GM18868 (cell line): ENCODE measurements at regions not wholly inside any gene's neighbourhood (a gene's known extent, or its start where the extent isn't known, plus 50 kb on each side); places are given as distances from the start of the nearest gene placed in this dataset.
"Not testable (repeated sequence)": the region's sequence is repeated elsewhere in the genome, so short reads cannot be mapped to it uniquely, and the experiment has no call there.

Experiments
- ATAC-seq: cut with Tn5 transposase; IDR thresholded peaks from one replicate; pipeline ENCODE4 v1.9.1; 2021; ENCODE audit warnings: mild to moderate bottlenecking, moderate library complexity; ENCODE audit not compliant: unreplicated experiment

DNA sequence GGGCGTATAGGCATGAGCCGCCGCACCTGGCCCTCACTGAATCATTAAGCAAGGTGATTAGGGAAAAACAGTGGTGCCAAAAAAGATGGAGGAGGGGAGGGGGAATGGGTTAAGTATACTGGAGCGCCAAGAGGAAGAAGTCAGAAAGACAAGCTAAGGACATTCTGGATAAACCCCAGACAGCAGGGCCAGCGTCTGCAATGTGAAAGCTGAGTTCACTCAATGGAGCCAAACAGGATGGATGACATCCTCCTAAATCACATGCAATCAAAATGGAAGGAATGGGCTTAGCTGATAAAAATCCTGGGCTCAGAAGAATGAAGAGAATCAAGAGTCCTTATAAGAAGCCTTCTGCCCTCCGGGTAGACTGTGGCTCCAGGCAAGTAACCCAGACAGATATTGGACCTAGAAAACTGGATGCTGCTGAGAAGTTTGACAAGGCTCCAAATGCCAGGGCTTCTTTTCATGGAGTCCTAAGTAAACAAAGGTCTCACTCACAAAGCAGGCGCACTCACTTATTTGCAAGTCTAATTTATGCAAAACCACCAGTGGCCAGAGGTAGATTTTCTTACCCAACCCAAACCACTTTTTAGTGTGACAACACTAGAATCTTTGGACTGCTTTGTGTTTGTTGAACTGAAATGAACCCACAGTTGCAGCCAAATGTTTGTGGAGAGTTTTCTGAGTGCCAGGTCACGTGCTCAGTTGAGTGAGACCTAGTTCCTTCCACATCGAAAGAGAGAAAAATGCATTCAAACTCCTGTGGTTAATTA is 519.1 kb upstream of the AUTS2 start:
- ATAC-seq: no peak

DNA sequence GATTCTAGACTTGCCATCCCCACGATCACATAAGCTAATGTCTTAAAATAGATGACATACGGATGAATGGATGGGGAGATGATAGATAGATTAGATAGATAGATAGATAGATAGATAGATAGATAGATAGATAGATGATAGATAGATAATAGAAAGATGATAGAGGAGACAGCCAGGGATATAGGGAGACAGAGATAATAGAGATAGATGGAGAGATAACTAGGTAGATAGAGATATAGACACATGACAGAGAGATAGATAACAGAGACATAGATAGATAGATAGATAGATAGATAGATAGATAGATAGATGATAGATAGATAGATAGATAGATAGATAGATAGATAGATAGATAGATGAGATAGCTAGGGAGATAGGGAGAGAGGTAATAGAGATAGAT is 511.0 kb upstream of the AUTS2 start:
- not testable (repeated sequence) for ATAC-seq

DNA sequence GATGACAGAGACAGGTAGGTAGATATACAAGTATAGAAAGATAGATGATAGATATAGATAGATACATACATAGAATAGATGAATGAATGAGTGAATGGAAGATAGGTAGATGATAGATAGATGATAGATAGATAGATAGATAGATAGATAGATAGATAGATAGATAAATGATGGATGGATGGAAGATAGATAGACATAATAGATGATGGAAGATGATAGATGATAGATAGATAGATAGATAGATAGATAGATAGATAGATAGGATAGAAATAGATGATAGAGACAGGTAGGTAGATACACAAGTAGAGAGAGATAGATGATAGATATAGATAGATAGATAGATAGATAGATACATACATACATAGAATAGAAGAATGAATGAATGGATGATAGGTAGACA is 510.1 kb upstream of the AUTS2 start:
- no peak for ATAC-seq

DNA sequence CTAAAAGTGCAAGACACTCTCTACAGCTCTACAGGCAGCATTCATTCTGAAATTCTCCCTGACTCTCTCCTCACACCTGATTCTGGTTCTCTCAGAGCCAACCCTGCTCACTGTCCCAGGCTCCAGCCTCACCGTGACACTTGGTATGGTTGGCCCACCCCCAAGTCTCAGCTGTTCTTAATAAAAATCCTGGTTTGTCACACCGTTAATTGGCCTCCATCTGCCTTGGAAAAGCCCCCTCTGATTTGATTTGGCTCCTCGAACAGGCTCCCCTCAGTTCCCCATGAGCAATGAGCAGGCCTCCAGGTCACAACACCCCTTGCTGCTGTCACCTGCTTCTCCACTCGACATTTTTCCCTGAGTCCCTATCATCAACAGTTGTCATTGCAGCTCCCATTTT is 507.3 kb upstream of the AUTS2 start:
- ATAC-seq: no peak

DNA sequence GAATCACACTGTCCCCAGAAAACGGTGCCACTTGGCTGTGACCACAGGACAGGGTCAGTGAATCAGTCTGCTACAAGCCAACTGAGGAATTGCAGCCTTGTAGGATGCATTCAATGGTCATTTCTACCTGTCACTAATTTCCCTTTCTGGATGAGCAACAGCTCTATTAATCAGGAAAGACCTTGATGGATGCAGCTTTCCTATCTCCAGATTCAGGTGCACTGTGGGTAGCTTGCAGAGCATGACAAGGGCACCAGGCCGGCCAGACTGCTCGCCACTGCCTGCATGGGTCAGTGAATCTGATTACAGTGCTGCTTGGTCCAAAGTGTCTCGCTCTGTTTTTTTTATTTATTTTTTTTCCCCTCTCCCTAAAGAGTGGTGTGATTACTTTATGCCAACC is 506.8 kb upstream of the AUTS2 start:
- no peak for ATAC-seq

DNA sequence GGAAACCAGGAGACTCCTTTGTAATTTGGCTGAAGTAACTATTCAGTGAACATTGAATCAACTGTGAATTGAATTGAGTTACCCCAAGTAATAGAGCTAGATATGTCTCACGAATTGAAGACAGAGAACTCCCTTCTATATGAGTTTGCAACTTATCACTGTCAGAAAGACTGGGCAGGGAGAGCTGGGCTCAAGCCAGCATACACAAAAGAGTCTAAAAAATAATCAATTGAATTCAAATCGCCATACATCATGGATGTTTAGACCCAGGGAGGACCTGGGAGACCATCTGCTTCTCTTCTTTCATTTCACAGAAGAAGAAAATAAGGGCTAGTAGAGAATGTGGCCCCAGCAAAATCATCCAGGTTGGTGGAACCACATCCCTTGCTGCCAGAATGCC is 503.1 kb upstream of the AUTS2 start:
- ATAC-seq: no peak

DNA sequence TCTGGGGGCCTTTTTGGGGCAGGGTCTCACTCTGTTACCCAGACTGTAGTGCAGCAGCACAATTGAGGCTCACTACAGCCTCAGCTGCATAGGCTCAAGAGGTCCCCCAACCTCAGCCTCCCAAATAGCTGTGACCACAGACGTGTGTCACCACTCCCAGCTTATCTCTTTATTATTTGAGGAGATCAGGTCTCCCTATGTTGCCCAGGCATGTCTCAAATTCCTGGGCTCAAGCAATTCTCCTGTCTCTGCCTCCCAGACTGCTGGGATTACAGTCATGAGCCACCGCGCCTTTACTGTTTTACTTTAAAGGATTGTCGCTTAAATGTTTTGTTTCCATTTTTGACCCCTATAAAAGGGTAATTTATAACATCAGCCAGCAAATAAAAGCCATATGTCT is 502.6 kb upstream of the AUTS2 start:
- ATAC-seq: no peak

DNA sequence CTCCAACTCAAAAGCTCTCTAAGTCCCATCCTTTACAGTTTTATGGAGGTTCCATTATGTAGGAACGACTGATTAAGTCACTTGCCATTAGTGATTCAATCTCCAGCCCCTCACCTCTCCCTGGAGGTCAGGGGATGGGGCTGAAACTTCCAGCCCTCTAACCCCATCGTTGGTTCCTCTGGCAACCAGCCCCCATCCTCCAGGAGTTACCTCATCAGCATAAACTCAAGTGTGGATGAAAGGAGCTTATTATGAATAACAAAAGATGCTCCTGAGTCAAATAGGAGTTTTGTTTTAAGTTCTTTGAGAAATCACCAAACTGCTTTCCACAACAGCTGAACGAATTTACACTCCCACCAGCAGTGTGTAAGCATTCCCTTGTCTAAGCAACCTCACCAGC is 494.3 kb upstream of the AUTS2 start:
- ATAC-seq: no peak

DNA sequence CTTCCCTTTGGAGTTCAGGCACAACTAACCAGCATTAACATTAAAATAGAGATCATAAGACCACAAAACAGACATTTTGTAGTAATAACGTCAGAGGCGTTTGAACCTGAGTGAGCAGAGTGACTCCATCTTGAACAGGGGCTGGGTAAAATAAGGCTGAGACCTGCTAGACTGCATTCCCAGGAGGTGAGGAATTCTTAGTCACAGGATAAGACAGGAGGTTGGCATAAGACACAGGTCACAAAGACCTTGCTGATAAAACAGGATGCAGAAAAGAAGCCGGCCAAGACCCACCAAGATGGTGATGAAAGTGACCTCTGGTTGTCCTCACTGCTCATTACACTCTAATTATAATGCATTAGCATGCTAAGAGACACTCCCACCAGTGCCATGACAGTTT is 493.2 kb upstream of the AUTS2 start:
- no peak for ATAC-seq

DNA sequence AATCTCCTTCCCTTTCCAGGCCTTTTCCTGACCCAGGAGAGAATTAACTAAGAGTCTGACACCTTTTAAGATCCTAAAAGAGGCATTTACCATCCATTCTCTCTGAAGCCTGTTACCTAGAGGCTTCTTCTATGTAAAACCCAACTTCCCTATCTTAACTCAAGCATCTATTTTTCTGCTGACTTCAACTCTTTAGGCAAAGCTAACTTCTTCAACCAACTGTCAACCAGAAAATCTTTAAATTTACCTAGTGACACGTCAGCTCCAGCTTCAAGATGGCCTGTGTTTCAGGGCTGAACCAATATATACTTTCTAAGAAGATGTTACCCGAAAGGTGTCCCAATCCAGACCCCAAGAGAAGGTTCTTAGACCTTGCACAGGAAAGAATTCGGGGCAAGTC is 492.3 kb upstream of the AUTS2 start:
- ATAC-seq: no peak

DNA sequence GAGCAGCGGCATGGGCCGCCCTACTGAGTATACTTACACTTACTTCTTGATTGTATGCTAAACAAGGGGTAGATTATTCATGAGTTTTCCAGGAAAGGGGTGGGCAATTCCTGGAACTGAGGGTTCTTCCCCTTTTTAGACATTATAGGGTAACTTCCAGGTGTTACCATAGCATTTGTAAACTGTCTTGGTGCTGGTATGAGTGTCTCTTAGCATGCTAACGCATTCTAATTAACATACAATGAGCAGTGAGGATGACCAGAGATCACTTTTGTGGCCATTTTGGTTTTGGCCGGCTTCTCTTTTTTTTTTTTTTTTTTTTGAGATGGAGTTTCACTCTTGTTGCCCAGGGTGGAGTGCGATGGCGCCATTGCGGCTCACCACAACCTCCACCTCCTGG is 491.8 kb upstream of the AUTS2 start:
- ATAC-seq: not testable (repeated sequence)

DNA sequence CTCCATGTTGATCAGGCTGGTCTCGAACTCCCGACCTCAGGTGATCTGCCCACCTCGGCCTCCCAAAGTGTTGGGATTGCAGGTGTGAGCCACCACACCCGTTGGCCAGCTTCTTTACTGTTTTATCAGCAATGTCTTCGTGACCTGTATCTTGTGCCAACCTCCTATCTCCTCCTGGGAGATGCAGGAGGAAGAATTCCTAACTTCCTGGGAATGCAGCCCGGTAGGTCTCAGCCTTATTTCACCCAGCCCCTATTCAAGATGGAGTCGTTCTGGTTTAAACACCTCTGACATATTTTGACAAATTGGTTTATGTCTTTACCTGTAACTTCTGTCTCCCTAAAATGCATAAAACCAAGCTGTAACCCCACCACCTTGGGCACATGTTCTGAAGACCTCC is 491.3 kb upstream of the AUTS2 start:
- ATAC-seq: not testable (repeated sequence)

DNA sequence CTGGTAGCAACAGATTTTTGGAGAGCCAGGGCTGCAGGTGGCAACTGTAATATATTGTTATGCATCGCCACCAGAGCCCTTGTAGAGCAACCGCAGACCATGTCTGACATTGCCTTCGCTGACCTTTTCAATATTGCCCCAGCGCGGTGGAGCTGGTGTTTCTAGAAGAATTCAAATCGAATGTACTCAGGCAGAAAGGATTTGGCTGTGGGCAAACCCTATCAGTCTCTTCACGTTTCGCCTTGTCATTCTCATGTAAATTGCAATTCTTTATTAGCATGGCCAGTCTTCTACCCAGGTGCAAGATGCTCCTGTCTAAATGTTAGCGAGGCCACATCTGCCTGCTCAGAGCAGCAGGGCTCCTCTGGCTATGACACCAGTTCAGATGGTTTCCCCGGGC is 490.2 kb upstream of the AUTS2 start:
- ATAC-seq: no peak

DNA sequence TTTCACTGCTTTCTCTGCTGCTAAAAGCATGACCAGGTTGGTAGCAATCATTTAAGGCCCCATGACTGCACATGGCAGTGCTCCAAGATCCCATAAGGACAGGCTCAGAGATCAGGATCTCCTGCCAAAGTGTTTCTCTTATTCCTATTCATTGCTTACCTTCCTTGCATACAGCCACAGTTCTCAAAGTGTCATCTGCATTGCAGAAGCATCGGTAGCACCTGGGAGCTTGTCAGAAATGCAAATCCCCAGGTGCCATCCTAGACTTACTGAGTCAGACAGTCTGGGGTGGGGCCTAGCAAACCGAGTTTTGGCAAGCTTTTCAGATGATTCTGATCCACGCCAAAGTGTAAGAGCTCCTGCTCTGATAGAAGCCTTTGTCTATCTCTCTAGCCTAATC is 489.0 kb upstream of the AUTS2 start:
- no peak for ATAC-seq

DNA sequence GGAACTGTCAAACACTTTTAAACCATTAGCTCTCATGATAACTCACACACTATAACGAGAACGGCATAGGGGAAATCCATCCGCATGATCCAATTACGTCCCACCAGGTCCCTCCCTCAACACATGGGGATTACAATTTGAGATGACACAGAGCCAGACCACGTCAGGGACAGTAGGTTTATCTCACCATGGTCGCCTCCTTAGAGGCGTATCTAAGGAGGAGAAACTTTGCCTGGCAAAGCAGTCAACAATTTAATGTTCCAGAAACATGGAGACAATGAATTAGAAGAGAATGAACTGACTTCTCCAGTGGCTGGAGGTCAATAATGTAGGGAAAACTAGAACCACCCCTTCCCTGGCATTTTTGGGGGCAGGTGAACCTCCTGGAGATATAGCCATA is 488.4 kb upstream of the AUTS2 start:
- ATAC-seq: no peak

DNA sequence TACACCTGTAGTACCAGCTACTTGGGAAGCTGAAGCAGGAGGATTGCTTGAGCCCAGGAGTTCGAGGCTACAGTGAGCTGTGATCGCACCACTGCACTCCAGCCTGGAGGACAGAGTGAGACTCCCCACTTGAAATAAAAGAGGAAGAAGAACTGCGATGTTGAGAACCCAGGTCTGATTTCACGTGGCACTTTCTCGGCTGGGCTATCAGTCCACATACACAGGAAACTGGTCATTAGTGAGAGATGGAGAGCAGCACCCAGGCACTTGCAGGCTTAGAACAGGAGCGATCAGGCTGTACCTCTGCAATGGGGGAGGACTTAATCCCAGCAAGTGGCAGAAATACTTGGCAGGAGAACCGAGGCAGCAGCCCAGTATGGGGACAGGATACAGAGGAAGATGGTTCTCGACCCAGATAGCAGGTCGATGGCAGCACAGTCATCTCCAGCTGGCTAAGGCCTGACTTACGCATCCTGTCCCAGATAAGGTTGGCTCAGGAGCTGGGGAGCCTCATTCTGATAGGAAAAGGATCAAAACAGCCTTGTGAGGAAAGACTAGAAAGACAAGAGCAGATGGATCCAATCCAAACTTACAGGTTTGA is 487.7 kb upstream of the AUTS2 start:
- no peak for ATAC-seq

DNA sequence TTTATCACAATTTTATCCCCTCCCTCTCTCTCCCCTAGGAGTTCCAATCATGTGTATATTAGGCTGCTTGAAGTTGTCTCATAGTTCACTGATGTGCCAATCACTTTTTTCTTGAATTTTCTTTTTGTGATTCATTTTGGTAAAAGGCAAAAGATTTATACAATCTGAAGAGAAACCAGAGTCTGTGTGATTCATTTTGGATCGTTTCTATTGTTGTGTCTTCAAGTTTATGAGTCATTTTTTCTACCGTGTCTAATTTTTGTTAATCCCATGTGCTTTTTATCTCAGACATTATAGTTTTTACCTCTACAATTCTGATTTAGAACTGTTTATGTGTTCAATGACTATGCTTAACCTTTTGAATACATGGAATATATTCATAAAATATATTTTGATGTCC is 483.9 kb upstream of the AUTS2 start:
- ATAC-seq: no peak

DNA sequence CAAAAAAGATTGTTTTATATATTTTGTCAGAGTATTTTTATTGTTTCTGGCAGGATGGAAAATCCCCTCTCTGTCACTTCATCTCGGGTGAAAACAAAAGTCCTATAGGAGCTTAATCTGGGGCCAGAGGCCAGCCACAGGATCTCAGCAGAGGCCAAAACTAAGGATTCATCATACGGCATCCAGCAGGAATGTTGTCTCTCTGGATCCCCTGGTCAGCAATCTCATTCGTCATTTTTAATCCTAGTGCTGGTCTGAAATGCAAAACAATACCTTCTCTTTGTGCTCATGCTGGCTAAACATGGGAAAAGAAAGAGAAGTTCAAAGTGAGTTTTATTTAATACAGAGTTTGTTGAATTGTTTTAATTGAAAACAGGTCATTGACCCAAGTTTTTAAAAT is 482.5 kb upstream of the AUTS2 start:
- ATAC-seq: no peak

DNA sequence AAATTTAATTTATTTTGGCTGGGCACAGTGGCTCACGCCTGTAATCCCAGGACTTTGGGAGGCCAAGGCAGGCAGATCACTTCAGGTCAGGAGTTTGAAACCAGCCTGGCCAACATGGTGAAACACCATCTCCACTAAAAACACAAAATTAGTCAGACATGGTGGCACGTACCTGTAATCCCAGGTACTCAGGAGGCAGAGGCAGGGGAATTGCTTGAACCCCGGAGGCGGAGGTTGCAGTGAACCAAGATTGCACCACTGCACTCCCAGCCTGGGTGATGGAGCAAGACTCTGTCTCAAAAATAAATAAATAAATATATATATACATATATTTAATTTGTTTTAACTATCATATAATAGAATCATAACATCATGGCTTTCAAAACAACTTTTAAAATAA is 482.1 kb upstream of the AUTS2 start:
- ATAC-seq: not testable (repeated sequence)

DNA sequence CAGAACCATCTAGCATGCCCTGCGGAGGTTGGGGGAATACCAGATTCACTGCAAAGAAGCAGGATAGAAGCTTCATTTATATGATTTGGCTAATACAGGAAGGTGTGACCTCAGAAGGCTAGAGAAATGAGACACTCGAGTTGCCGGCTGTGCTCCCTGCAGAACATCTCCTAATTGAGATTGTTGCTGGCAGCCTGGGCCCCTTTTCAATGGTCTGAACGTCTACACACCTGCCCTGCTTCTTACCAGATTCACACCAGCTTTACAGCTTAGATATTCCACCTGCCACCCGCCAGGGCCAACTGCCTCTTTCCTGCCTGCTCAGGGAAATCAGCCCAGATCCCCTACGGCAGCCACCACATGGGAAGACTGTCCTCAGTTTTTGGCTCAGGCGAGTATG is 475.3 kb upstream of the AUTS2 start:
- ATAC-seq: no peak

DNA sequence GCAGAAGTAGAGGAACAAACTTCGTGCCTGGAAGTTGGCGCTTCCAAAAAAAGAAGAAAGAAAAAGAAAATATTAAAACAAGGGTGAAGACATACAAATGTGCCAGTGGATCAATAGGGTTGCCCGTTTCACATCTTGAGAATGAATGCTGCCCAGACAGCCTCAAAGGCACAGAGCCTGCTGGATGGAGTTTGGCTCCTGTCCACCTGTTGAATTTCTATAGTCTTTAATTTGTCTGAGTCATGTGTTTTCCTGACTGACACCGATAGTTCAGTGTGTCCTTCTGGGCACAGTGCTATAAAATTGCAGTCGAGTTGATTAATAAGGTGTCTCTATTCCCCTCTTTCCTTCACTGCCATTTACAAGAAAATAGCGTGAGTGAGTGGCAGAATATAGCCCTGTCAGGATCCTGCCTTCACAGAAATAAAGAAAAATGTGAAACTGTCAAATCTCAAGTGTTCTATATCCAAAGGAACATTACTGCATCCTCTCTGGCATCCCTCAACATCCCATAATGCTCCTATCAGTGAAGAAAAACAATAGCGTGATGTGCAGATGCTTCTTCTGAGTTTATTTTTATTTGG is 471.3 kb upstream of the AUTS2 start:
- ATAC-seq: no peak

DNA sequence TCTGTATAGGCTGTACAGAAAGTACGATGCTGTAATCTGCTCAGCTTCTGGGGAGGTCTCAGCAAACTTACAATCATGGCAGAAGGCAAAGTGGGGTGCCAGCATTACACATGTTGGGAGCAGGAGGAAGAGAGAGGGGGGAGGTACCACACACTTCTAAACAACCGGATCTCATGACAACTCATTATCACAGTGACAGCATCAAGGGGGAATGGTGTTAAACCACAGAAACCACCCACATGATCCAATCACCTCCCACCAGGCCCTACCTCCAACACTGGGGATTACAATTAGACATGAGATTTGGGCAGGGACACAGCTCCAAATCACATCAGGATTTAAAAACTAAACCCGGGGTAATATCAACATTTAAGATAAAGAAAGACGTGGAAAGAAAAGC is 468.8 kb upstream of the AUTS2 start:
- no peak for ATAC-seq

DNA sequence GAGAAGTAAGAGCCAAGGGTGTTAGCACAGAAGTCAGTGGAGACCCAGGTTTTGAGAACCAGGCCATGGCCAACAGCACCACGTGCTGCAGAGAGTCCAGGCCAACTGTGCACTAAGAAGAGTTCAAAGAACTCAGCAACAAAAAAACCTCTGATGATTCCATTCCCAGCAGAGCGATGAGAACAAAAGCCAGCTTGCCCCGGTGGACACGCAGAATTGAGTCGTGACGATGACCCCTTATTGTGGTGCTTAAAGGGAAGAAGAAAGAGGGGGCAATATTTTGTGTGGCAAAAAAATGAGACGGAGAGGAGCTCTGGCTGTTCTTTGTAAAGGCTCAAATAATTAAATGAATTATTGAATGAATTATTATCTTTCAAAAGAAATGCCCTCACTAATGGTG is 468.3 kb upstream of the AUTS2 start:
- no peak for ATAC-seq
